ENCODE measurements at regions not wholly inside any gene's neighbourhood (a gene's known extent, or its start where the extent isn't known, plus 50 kb on each side); places are given as distances from the start of the nearest gene placed in this dataset.

DNA sequence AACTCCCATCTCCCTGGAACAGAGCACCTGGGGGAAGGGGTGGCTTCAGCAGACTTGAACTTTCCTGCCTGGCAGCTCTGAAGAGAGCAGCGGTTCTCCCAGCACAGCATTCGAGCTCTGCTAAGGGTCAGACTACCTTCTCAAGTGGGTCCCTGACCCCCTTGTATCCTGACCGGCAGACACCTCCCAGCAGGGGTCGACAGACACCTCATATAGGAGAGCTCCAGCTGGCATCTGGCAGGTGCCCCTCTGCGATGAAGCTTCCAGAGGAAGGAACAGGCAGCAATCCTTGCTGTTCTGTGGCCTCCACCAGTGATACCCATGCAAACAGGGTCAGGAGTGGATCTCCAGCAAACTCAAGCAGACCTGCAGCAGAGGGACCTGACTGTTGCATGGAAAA, 244.1 kb upstream of the RASGEF1B start:
- TF ChIP-seq, protein P1, sequence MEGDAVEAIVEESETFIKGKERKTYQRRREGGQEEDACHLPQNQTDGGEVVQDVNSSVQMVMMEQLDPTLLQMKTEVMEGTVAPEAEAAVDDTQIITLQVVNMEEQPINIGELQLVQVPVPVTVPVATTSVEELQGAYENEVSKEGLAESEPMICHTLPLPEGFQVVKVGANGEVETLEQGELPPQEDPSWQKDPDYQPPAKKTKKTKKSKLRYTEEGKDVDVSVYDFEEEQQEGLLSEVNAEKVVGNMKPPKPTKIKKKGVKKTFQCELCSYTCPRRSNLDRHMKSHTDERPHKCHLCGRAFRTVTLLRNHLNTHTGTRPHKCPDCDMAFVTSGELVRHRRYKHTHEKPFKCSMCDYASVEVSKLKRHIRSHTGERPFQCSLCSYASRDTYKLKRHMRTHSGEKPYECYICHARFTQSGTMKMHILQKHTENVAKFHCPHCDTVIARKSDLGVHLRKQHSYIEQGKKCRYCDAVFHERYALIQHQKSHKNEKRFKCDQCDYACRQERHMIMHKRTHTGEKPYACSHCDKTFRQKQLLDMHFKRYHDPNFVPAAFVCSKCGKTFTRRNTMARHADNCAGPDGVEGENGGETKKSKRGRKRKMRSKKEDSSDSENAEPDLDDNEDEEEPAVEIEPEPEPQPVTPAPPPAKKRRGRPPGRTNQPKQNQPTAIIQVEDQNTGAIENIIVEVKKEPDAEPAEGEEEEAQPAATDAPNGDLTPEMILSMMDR (IDR thresholded peaks at IDR 0.05 in 2 of 3, conservative IDR thresholded peaks at IDR 0.05 in 1 of 3; ENCODE audit: control insufficient read depth in 2 of 3, extremely low read depth in 1 of 3, insufficient read depth in 1 of 3, low read depth in 3 of 3, low read length in 3 of 3): no peak
- TF ChIP-seq EZH2 (IDR thresholded peaks at IDR 0.05; ENCODE audit: borderline replicate concordance, control insufficient read depth, low read depth, low read length) (no peak), NRF1 (conservative IDR thresholded peaks at IDR 0.05; ENCODE audit: low read depth, low read length) (no peak), ATF7 (IDR thresholded peaks at IDR 0.05; ENCODE audit: low read depth) (no peak), NR2F1 (conservative IDR thresholded peaks at IDR 0.05) (no peak), DPF2 (IDR thresholded peaks at IDR 0.05) (no peak), NBN (IDR thresholded peaks at IDR 0.05) (no peak)

Measured in GM12878 (cell line).